HepG2 (cell line): ENCODE measurements at regions not wholly inside any gene's neighbourhood (a gene's known extent, or its start where the extent isn't known, plus 50 kb on each side); places are given as distances from the start of the nearest gene placed in this dataset.

ENCODE experiments used
- ATAC-seq: fragments of 200-7000 bp; cut with Tn5 transposase; 3 replicates; pipeline ENCODE4 v1.9.1; 2020; ENCODE audit warnings: mild to moderate bottlenecking, moderate library complexity
- BruUV-seq: library from RNA; stranded (reverse); fragments of 400-500 nt; replicated peaks from 2 replicates; lab custom pipeline; 2021; lab: Mats Ljungman, UMichigan
- CTCF ChIA-PET: fragments of 300-600 bp; formaldehyde crosslinking; extraction: SDS; loops from one replicate; lab custom pipeline; 2021; ENCODE audit warnings: low total read pairs, inconsistent platforms, low intra/inter-chr PET ratio; lab: Yijun Ruan, JAX
- POLR2A ChIA-PET: fragments of 350-600 bp; sonication (Branson Sonifier 250); formaldehyde crosslinking; loops from one replicate; lab custom pipeline; 2020; ENCODE audit warnings: antibody characterized with exemption, inconsistent platforms; lab: Yijun Ruan, JAX
- DNase-seq: peaks from one replicate; pipeline ENCODE4 v3.0.0-alpha.2; 2015; ENCODE audit warnings: low spot score
- FAIRE-seq: peaks from 3 replicates; lab custom pipeline; 2011; peaks lifted over from hg19 to GRCh38; lab: Jason Lieb, UNC
- H2AFZ ChIP-seq: one replicate; pipeline ENCODE4 v1.6.1; 2011; ENCODE audit warnings: low read length, inconsistent platforms
- H3K27ac ChIP-seq: fragments of 300-600 bp; 3 replicates; pipeline ENCODE4 v1.8.0; 2011; ENCODE audit warnings: mixed run types, mild to moderate bottlenecking, mixed read lengths, low read length, inconsistent platforms; ENCODE audit not compliant: insufficient read depth; ENCODE audit errors: extremely low read length
- H3K27me3 ChIP-seq, 2 experiments: fragments of 200-600 bp in 1 of 2; 2 replicates in 1 of 2; 3 replicates in 1 of 2; pipeline versions ENCODE4 v1.6.0 to v1.8.0; 2011; ENCODE audit warnings: low read length in 2 of 2, mild to moderate bottlenecking in 2 of 2, moderate library complexity in 2 of 2, inconsistent platforms in 1 of 2; ENCODE audit not compliant: insufficient read depth in 2 of 2, control insufficient read depth in 1 of 2
- H3K36me3 ChIP-seq, 2 experiments: fragments of 200-600 bp in 1 of 2; replicated peaks in 1 of 2; 2 replicates in 1 of 2; 3 replicates in 1 of 2; pipeline versions ENCODE4 v1.5.1 to v1.8.0; 2011; ENCODE audit warnings: low read length in 2 of 2, inconsistent platforms in 1 of 2; ENCODE audit not compliant: insufficient read depth in 2 of 2, control insufficient read depth in 1 of 2
- H3K4me1 ChIP-seq: 2 replicates; pipeline ENCODE4 v1.5.1; 2012; ENCODE audit warnings: low read length, inconsistent platforms; ENCODE audit not compliant: insufficient read depth
- H3K4me2 ChIP-seq: 2 replicates; pipeline ENCODE4 v1.6.0; 2011; ENCODE audit warnings: low read depth, low read length, inconsistent platforms
- H3K4me3 ChIP-seq, 3 experiments: fragments of 200-600 bp in 1 of 3; sonication (generic), shearing (Covaris generic) in 1 of 3; replicated peaks in 1 of 3; 2 replicates each; pipeline ENCODE4 v1.5.1; 2011 to 2016; ENCODE audit warnings: low read length in 3 of 3, inconsistent platforms in 2 of 3, low read depth in 2 of 3, mild to moderate bottlenecking in 2 of 3, control low read depth in 1 of 3, mixed read lengths in 1 of 3; ENCODE audit not compliant: insufficient read depth in 1 of 3
- H3K79me2 ChIP-seq: one replicate; pipeline ENCODE4 v1.6.1; 2011; ENCODE audit warnings: low read length, inconsistent platforms; ENCODE audit not compliant: insufficient read depth
- H3K9ac ChIP-seq: 2 replicates; pipeline ENCODE4 v1.6.0; 2011; ENCODE audit warnings: mild to moderate bottlenecking, low read depth, low read length, inconsistent platforms; ENCODE audit not compliant: insufficient read depth
- H3K9me3 ChIP-seq: 2 replicates; pipeline ENCODE4 v1.5.1; 2012; ENCODE audit warnings: mild to moderate bottlenecking, low read length
- H4K20me1 ChIP-seq: 2 replicates; pipeline ENCODE4 v1.6.0; 2011; ENCODE audit warnings: inconsistent platforms, mild to moderate bottlenecking, low read length, moderate library complexity; ENCODE audit not compliant: insufficient read depth
- ASH2L ChIP-seq: fragments of 300-600, 200-600 bp; sonication (generic); IDR thresholded peaks from 2 replicates; pipeline ENCODE4 v1.7.0; 2017; ENCODE audit warnings: low read depth, mild to moderate bottlenecking, moderate library complexity, mixed read lengths, low read length; ENCODE audit not compliant: insufficient read length
- FOXA1 ChIP-seq, 2 experiments: fragments of 450-650 bp in 1 of 2; sonication (generic) in 1 of 2; formaldehyde crosslinking in 1 of 2; IDR thresholded peaks; 2 replicates each; pipeline versions ENCODE4 v1.4.0 to v1.6.1; 2016 to 2020; ENCODE audit warnings: missing genetic modification reagents in 1 of 2
- RBM22 ChIP-seq: fragments of 200-400 bp; formaldehyde crosslinking; optimal IDR thresholded peaks from 2 replicates; pipeline ENCODE3; 2017; ENCODE audit warnings: mild to moderate bottlenecking, low read length, moderate library complexity
- SUZ12 ChIP-seq: fragments of 150-350 bp; IDR thresholded peaks from 2 replicates; pipeline ENCODE4 v1.6.1; 2014; ENCODE audit warnings: low read depth, low read length
- ZFAT ChIP-seq: sonication (generic); formaldehyde crosslinking; conservative IDR thresholded peaks from 2 replicates; pipeline ENCODE4 v1.8.1; 2023; ENCODE audit warnings: missing genetic modification reagents, inconsistent platforms
- ZNF253 ChIP-seq: sonication (generic); formaldehyde crosslinking; IDR thresholded peaks from 2 replicates; pipeline ENCODE4 v1.8.0; 2022; ENCODE audit warnings: mild to moderate bottlenecking, missing genetic modification reagents, borderline replicate concordance
- ZNF343 ChIP-seq: sonication (generic); formaldehyde crosslinking; IDR thresholded peaks from 2 replicates; pipeline ENCODE4 v1.4.0; 2020; ENCODE audit warnings: mild to moderate bottlenecking, missing genetic modification reagents
- ZNF605 ChIP-seq: sonication (generic); formaldehyde crosslinking; IDR thresholded peaks from 2 replicates; pipeline ENCODE4 v1.8.0; 2022; ENCODE audit warnings: mild to moderate bottlenecking, missing genetic modification reagents
- ZNF607 ChIP-seq: sonication (generic); formaldehyde crosslinking; IDR thresholded peaks from 2 replicates; pipeline ENCODE4 v1.5.1; 2020; ENCODE audit warnings: missing genetic modification reagents, mild to moderate bottlenecking, borderline replicate concordance
- ZNF615 ChIP-seq: sonication (generic); formaldehyde crosslinking; IDR thresholded peaks from 2 replicates; pipeline ENCODE4 v1.5.0; 2020; ENCODE audit warnings: mild to moderate bottlenecking, missing genetic modification reagents, borderline replicate concordance
- ZNF660 ChIP-seq: sonication (generic); formaldehyde crosslinking; IDR thresholded peaks from 2 replicates; pipeline ENCODE4 v1.5.1; 2020; ENCODE audit warnings: mild to moderate bottlenecking, low read depth, missing genetic modification reagents, borderline replicate concordance
- ZNF710 ChIP-seq: sonication (generic); formaldehyde crosslinking; IDR thresholded peaks from 2 replicates; pipeline ENCODE4 v1.5.0; 2020; ENCODE audit warnings: mild to moderate bottlenecking, missing genetic modification reagents, borderline replicate concordance
- ZNF781 ChIP-seq: sonication (generic); formaldehyde crosslinking; IDR thresholded peaks from 2 replicates; pipeline ENCODE4 v1.5.1; 2020; ENCODE audit warnings: borderline replicate concordance, mild to moderate bottlenecking, missing genetic modification reagents; ENCODE audit errors: not compliant biosample characterization
- WGBS: methylation state at CpG from one replicate; pipeline ENCODE4 v1.1.6; 2017; ENCODE audit warnings: low lambda C conversion rate; 5-methylcytosine and 5-hydroxymethylcytosine counted together
- in situ Hi-C: cut with HindIII; loops from 2 replicates; pipeline ENCODE4 v1.10.0; 2017; ENCODE audit warnings: low pct_unique_long_range_greater_than_20kb; ENCODE audit not compliant: extremely low pct_ligation_motif_present
- intact Hi-C: fragments of 100-400 bp; cut with micrococcal nuclease; formaldehyde crosslinking; loops from one replicate; pipeline ENCODE4 v1.10.0; 2022; ENCODE audit not compliant: unreplicated experiment
- TF ChIP-seq, protein P1 (sequence below): sonication (generic); formaldehyde crosslinking; IDR thresholded peaks from 2 replicates; pipeline ENCODE4 v1.5.0; 2020; ENCODE audit warnings: missing genetic modification reagents, mild to moderate bottlenecking, borderline replicate concordance
- TF ChIP-seq, protein P2 (sequence below): sonication (generic); formaldehyde crosslinking; IDR thresholded peaks from 2 replicates; pipeline ENCODE4 v1.4.0; 2020; ENCODE audit warnings: low read depth, mild to moderate bottlenecking, missing genetic modification reagents

DNA sequence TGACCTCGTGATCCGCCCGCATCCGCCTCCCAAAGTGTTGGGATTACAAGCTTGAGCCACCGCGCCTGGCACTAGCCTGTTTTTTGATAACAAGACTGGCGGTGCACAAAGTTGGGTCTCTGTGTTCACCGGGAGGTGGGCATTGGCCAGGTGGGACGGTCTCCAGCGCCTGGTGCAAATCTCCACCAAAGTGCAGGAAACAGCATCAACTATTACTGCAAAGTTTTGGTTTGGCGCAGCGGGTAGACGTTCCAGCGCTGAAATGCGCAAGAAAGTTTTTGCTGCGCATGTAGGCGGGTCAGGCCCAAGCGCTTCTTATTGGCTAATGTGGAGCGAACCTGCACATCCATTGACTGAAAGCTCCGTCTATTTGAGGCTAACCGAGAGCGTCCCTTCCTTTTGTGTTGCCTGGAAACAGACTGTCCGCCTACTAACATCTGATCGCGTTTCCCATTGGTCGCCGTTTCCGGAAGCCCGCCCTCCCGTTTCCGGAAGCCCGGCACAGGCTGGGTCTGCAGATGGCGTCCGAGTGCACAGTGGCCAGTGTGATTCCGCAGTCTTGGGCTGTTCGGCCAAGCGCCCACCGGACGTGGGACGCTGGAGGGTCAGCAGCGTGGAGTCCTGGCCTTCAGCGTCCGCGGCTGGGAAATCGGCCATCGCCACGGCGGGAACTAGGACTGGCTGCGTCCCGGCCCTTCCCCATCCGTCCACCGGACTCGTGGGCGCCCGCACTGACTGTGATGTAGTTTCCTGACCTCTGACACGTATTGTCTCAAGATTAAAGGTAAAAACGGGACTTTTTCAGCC, 53.3 kb upstream of the ZNF527 start:
- ChIA-PET CTCF (no interaction called here), POLR2A (interaction anchor here (0.6 to 1.5 kb wide), 12 partner anchors 53 to 1178 kb away, joined by 3 to 17 read pairs (median 4); partner anchors contain the start of genes CAPNS1, ZFP30, ZNF345 and ZNF383)
- peak; percentile 98 for DNase-seq
- peaks cover 1 to 6% of the 10 kb centered on the region in 2 experiments; a peak in 2 of 5 replicates for H3K36me3 ChIP-seq
- WGBS = 0% methylated on average over 38 of the region's 57 CpGs
- peak; percentile 98 for ATAC-seq
- in situ Hi-C loops = no loop called here
- peak overlapping the region; percentile 85 for H3K27ac ChIP-seq
- FAIRE-seq = peak; percentile 98
- peak overlapping the region; percentile 75 for H2AFZ ChIP-seq
- peak overlapping the region; percentile 92 for H3K9ac ChIP-seq
- H3K79me2 ChIP-seq = peaks cover 11% of the 10 kb centered on the region
- no peaks in the 10 kb centered on the region; a peak in 1 of 5 replicates for H3K27me3 ChIP-seq
- H3K4me2 ChIP-seq = peak overlapping the region; percentile 66
- no TSS peak for BruUV-seq
- peaks cover 15% of the 10 kb centered on the region for H3K9me3 ChIP-seq
- peaks cover 7% of the 10 kb centered on the region for H3K4me1 ChIP-seq
- peak overlapping the region; percentile 97 to 98 (median 97) for H3K4me3 ChIP-seq
- intact Hi-C loops = loop anchor here (2.0 kb wide), 1 partner anchor 53 kb away; the partner anchor contains the start of gene ZNF527
- H4K20me1 ChIP-seq = no peaks in the 10 kb centered on the region
- TF ChIP-seq, protein P1, sequence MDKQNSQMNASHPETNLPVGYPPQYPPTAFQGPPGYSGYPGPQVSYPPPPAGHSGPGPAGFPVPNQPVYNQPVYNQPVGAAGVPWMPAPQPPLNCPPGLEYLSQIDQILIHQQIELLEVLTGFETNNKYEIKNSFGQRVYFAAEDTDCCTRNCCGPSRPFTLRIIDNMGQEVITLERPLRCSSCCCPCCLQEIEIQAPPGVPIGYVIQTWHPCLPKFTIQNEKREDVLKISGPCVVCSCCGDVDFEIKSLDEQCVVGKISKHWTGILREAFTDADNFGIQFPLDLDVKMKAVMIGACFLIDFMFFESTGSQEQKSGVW = no peak
- TF ChIP-seq ZNF605 (no peak; the same call in 1 of the 2 replicates), RBM22 (peak; percentile 49), FOXA1 (IDR thresholded peaks at IDR 0.05) (no peak), FOXA1 (CRISPR knock-in tag; IDR thresholded peaks at IDR 0.05) (no peak), ZNF781 (CRISPR knock-in tag) (no peak), SUZ12 (no peak), ZNF253 (no peak), ASH2L (peak; percentile 73), ZNF607 (no peak), ZNF710 (CRISPR knock-in tag) (0 out of 2 replicates have a peak, but pooled peaks have one; percentile 10), ZNF660 (CRISPR knock-in tag) (no peak), ZFAT (CRISPR knock-in tag) (no peak), ZNF343 (CRISPR knock-in tag) (no peak), ZNF615 (CRISPR knock-in tag) (no peak)
- TF ChIP-seq, protein P2, sequence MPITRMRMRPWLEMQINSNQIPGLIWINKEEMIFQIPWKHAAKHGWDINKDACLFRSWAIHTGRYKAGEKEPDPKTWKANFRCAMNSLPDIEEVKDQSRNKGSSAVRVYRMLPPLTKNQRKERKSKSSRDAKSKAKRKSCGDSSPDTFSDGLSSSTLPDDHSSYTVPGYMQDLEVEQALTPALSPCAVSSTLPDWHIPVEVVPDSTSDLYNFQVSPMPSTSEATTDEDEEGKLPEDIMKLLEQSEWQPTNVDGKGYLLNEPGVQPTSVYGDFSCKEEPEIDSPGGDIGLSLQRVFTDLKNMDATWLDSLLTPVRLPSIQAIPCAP (CRISPR knock-in tag) = no peak
